Stimulated activated CD8-positive, alpha-beta memory T cell treated with anti-CD3 and anti-CD28 coated beads, Interleukin-12 subunit alpha, Interleukin-12 subunit beta, amount 100 ng/mL, for 1 hour (primary cell): ENCODE measurements at regions not wholly inside any gene's neighbourhood (a gene's known extent, or its start where the extent isn't known, plus 50 kb on each side); places are given as distances from the start of the nearest gene placed in this dataset.
"Not testable (repeated sequence)": the region's sequence is repeated elsewhere in the genome, so short reads cannot be mapped to it uniquely, and the experiment has no call there.

Source experiments
- DNase-seq: peaks from one replicate; pipeline ENCODE4 v3.0.0-alpha.2; 2020; ENCODE audit warnings: low read depth

DNA sequence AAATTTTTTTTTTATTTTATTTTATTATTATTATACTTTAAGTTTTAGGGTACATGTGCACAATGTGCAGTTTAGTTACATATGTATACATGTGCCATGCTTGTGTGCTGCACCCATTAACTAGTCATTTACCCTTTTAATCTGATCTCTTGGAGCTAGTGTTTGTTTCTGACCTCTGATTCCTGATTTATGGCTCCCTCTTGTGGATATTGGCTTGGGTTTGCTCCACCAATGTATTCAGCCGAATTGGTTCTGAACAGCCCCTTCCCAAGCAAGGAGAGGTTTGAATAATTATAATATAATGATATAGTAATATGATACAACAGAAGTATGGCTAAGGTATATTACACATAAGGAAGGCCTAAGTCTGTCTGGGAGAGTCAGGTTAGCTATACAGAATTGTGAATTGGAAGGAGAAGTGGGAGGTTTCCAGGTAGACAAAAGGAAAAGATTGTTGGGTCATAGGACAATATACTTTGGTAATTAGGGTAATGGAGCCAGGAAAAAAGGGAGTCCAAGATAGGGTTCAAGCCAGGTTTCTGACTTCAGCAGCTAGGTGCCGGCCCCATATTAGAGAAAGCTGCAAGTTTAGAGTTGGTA, 53.1 kb upstream of the HMCN1 start:
- no peak for DNase-seq

DNA sequence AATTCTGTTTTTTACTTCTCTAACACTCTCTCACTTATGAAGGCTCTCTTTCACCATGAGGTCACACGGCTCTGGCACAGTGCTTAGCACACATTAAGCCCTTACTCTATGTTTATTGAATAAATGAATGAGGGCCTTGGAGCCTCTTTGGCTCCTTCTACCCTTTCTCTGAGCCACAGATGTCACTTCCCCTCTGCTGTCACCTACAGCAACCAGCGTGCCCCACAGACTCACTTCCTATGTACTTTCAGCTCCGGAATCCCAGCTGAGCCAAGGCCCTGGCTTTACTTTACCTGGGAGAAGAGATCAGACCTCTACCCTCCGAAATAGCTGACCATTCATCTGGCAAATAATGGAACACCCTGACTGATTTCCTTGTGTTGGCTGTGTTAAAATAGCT, 53.7 kb upstream of the HMCN1 start:
- no peak for DNase-seq

DNA sequence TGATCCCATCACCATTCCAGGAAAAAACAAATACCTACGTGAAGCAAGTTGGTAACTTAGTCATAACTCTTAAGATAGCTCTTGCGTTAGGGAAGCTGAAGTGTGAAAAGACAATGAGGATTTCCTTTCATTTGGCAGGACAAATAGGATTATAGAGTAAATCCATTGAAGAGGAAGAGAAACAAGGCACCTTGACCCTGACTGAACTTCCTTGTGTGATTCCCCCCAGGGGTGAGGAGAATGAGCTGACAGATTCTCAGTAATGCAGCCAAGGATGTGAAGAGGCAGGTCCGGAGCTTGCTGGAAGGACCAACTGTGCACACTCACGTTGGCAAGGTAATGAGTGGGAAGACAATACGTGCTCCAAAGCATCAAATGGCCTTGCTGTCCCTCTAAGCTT, 55.0 kb upstream of the HMCN1 start:
- no peak for DNase-seq

DNA sequence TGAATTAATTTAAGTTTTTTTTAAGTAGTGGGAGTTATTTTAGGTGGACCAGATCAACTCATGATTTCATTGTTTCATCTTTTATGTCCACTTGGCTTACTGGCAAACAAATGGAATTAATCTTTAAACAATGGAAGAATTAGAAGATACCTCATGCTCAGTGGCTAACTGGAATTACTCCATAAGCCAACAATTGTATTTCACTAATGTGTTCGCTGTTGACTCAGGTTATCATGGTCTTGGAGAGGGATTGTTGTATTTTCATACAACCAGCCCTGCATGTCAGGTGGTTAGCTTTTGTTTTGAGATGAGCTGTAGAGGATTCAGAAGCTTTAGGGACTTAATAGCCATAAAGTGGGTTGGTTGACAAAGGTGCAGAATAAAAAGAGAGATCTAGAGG, 57.2 kb upstream of the HMCN1 start:
- no peak for DNase-seq

DNA sequence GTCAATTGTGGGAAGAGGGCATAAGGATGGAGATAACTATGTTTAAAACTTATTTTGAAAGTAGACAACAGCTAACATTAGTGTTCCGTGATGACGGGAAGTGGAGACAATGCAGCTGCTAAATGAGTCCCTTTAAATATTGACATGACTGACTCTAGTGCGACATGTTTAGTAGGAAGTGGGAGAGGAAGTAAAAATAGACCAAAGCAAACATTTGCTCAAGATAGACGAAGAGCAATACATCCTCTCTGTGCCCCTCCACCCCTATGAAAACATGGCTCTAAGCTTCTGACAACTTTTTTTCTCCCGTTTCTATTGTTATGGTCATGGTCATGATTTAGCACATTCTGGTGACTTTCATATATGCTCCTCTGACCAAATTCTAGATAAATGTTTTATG, 60.0 kb upstream of the HMCN1 start:
- DNase-seq, result no peak

DNA sequence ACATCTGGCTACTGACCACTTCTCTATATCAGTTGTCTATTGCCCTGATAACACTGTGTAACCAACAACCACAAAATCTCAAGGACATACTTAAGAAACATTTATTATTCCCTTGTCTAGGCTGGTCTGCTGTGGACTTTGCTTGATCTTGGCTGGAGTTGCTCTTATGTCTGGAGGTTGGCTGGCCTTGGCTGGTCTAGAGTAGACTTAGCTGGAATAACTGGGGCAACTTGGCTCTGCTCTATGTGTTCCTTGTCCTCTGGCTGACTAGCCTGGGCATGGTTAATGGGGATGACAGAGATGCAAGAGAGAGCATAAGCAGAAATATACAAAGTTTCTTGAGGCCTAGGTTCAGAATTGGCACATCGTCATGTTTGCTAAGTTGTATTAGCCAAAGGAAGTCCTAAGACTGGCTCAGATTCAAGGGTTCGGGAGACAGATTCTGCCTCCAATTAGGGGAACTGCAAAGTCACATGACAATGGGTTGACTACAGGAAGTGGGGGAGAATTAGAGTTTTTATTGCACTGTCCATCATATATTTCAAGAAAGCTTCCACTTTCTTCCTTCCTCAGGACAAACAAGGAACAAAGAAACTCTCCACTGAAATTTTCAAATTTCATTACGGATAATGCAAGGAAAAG, 61.4 kb upstream of the HMCN1 start:
- no peak for DNase-seq

DNA sequence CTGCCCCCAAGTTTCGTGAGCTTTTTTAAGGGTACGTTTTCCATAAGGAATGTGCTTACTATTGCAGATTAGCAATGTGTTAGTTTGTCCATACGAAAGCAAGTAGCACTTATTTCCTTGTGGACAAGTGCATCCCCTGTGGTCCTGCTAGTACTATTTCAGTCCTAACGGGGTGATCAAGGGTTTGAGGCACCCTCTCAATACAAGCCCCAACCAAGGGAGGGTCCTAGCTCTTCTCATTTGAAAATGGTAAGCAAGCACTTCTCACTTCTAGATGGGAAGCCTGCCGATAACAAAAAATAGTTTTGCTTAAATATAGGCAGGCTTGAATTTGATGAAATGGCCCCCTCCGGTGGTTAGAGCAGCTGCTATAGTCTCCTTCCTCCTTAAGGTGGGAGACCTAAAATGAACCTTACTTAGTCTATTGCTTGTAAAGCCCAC, 64.0 kb upstream of the HMCN1 start:
- DNase-seq, result peak; percentile 40

DNA sequence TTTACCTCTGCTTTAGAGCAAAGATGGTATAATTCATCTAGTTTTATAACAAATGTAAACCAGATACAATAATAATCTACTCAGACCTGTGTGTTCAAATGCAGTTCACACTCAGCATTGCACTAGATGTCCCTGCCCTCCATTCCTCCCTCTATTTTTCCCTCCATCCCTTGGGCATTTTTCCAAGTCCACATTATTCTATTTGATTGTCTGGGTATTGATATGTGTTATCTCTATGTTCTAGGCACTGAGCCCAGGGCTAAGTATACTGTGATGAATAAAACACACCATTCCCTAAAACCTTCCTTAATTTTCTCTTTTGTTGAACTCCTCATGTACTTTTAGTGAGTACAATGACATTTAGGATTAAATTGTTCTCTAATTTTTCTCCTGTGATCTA, 66.2 kb upstream of the HMCN1 start:
- no peak for DNase-seq

DNA sequence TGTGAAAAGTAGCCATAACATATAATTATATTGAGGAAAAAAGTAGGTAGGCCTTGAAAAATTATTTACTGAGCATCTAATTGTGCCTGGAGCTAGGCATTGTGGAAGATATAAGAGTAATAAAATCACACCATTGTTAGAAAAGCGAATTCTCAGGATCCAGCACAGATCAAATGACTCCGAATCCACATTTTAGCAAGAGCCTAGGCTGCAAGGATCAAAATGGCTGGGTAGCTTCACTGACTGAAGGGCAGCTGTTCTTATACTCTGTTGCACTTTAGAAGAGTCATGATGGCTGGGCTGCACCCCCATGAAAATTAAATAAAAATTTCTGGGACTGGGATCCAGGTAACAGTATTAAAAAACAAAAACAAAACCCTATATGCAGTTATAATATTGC, 67.6 kb upstream of the HMCN1 start:
- no peak for DNase-seq

DNA sequence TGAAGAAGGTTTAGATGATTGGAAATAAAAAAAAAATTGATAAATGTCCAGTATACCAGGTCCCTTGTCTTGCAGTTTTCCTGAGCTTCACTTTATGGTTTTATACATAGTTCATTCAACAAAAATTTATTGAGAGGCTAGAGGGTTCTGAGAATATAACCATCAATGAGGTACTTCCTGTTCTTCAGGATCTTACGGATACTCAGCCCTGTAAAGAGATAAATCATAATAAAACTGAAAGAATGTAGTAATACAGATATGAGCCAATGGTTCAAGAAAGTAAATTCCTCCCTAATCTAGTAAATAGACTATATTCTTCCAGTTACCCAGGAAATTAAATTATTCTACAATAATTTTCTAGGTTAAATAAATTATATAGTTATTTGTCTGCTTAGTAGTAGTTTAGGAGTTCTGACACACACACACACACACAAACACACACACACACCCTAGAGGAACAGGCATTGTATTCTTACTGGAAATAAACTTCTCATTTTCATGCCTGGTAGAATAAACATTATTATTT, 70.4 kb upstream of the HMCN1 start:
- no peak for DNase-seq

DNA sequence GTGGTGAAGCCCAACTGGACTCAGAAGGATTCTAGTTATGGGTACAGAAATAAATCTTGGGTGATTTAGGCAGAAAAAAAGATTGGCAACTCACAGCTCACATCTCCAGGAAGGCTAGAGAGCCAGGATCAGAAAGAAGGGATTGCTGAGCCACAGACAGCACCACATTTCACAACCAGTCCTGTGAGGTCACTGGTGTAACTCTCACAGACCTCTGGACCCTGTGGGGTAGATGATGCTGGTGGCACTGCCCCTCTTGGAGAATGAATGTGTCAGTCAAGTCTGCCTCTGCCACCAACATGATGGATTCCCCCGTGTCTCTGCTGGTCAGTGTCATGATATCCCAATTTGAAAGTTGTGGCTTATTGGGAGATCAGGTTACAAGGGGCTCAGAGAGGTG, 70.9 kb upstream of the HMCN1 start:
- no peak for DNase-seq

DNA sequence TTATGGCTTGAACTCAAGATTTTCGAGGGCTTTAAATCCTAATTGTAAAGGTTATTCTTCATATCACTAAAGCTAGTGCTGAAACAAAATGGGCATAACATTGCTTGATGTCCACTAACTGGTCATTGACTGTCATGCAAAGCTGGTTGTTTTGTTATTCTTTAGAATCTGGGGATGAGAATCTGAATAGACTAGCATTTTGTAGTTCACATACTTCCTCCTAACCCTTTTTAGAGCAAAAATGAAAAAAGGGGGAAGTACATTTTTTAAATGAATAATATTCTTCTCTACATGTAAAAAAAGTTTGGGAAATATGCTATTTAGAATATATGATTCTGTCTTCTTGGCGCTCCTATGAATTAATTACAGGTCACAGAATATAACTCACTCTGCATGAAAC, 72.2 kb upstream of the HMCN1 start:
- no peak for DNase-seq

DNA sequence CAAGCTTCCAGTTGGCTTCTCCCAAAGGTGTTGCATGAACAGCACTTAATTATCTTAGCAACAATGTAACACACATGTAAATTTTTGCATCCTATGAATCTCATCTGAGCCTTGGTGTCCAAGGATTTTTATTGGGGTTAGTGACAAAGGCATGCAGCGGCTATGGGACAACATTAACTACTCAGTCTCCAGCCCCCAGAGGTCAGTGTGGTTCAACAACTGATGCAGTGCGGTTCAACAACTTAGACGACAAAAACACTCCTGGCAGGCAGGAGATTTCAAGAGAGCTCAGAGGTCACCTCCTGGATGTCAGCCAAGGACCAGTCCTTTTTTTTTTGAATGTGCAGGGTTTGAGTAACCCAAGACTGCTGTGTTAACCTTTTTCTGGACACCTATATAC, 77.5 kb upstream of the HMCN1 start:
- no peak for DNase-seq

DNA sequence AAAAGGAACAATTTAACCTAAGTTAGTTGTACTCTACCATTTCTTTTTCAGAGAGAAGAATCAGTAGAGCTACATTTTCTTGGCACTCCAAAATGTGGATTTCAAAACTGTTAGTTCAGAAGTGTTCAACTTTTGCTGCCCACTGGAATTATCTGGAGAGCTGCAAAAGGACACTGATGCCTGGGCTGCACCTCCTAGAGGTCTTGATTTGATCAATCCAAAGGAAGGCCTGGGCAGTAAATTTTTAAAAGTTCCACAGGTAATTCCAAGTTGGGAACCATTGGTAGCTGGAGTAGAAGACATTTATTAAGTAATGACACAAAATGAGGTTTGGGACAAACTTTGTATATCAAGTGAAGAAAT, 79.3 kb upstream of the HMCN1 start:
- no peak for DNase-seq

DNA sequence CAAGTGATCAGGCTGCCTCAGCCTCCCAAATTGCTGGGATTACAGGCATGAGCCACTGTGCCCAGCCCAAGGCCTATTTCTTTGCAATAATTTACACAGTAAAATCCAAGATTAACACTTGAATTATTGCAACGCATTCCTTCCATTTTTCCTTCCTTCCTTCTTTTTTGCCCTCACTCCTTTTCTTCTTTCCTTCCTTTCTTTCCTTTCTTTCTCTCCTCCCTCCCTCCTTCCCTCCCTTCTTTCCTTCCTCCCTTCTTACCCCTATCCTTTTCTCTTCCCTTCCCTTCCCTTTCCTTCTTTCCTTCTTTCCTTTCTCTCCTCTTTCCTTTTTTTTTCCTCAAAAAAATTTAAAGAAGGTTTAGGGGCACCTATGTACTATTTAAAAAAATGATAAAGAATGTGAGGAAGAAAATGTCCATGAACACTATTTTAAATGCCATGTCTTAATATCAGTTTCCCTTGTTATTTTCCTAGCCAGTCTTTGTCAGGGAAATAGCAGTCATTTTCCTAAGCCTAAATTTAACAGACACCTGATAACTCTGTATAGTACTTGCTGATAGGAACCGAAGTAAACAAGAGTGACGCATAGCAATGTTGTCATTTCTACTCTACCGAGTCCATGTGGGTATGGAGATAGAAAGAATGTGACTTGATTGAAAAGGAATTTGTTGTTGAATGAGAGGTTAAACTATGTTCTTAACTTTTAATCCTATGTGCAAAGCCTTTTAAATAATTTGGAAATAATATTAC, 79.8 kb upstream of the HMCN1 start:
- DNase-seq, result no peak

DNA sequence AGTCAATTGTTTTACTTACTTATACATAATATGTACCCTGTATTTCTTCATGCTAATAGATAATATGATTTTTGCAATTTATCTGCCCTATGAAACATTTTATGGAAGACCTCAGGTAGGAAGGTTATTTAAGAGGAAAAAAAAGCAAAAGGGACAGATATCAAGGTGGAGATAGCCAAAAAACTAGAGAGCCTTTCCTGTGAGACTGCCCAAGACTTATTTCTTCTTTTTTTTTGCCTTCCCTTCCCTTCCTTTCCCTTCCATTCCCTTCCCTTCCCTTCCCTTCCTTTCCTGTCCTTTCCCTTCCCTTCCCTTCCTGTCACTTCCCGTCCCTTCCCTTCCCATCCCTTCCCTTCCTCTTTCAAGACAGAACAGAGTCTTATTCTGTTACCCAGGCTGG, 80.6 kb upstream of the HMCN1 start:
- no peak for DNase-seq

DNA sequence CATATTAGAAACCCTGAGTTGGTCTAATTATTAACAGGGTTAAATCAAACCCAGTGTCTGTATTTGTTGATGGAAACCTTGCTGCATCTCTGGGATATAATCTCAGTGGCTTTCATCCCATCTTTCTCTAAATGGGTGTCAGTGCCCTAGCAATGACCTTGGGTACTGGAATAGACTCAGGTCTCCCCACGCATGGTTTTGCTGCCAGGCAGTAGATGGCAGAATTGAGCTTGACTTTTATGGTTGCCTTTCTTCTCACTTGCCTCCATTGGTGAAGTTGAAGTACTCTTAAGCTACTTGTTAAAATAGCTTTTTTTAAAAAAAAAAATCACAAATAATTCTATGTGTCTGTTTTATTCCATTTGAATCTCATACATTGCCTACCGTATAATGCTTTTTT, 81.8 kb upstream of the HMCN1 start:
- no peak for DNase-seq

DNA sequence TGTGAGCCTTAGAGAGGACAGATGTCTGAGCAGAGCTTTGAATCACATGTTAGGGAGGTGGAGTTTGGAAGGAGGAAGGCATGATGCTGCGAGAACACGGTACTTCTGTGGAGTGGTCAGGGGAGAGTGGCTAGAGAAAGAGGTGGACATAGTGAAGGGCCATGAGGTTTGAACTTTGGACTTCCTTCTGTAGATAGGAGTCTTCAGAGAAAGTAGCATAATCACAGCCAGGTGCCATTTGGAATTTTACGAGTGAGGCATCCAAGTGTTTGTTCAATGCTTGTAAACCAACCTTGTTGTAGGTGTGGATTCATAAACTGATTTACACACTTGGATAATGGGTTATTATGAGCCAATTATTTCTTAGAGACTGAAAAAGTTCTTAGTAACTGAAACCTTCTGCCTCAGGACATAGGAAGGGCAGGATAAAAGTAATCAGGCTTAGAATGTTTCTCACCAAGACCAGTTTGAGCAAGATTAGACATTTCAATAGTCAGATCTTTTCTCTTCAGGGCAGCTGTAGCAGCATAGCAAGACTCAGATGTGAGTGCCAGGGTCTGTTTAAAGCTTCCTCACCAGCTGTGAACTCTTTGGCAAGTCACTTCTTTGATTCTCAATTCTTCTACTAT, 83.5 kb upstream of the HMCN1 start:
- no peak for DNase-seq

DNA sequence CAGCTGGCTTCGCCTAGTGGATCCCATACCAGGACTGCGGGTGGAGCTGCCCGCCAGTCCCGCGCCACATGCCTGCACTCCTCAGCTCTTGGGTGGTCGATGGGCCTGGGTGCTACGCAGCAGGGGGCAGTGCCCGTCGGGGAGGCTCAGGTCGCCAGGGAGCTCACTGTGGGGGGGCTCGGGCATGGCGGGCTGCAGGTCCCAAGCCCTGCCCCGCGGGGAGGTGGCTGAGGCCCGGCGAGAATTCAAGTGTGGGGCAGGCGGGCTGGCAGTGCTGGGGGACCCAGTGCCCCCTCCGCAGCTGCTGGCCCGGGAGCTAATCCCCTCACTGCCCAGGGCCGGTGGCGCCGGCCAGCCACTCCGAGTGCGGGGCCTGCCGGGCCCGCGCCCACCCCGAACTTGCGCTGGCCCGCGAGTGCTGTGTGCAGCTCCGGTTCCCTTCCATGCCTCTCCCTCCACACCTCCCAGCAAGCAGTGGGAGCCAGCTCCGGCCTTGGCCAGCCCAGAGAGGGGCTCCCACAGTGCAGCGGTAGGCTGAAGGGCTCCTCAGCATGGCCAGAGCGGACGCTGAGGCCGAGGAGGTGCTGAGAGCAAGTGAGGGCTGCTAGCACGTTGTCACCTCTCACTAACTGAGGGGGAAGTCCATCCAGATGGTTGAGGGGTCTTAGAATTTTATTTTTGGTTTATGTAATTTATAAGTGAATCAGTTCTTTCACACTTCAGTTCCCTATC, 85.2 kb upstream of the HMCN1 start:
- DNase-seq, result no peak

DNA sequence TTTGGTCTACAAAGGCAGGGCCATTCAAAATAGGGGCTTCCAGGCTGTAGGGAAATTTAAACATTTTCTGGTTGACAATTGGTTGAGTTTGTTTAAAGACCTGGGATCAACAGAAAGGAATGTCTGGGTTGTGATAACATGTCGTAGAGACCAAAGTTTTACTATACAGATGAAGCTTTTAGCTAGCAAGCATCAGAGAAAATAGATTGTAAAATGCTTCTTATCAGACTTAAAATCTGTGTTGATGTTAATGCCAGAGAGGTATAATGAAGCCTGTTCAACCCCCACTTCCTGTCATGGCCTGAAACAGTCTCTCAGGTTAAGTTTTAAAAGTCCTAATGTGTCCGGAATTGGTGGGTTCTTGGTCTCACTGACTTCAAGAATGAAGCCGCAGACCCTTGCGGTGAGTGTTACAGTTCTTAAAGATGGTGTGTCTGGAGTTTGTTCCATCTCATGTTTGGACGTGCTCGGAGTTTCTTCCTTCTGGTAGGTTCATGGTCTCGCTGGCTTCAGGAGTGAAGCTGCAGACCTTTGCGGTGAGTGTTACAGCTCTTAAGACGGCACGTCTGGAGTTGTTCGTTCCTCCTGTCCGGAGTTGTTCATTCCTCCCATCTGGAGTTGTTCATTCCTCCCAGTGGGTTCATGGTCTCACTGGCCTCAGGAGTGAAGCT, 86.5 kb upstream of the HMCN1 start:
- DNase-seq, result not testable (repeated sequence)

DNA sequence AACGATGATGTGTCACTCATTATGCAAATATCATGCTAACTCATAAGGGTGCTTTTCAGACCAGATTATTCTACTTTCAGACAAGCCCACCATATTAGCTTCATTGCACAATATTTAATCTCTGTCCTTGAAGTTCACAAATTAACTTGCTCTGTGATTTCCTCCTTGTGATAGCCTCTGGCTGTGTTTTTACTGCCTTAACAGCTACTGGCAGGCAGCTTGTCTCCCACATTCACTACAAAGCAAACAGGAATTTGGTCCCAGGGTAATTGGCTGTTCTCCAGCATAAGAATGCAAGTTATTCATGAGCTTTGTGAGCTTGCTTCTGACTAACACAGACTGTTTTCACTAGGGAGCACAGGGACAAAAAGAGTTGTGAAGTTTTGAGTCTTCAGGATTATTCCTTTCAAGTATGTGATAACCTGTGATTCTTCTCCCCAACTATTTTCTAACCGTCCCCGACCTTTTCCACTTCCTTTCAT, 87.9 kb upstream of the HMCN1 start:
- no peak for DNase-seq

DNA sequence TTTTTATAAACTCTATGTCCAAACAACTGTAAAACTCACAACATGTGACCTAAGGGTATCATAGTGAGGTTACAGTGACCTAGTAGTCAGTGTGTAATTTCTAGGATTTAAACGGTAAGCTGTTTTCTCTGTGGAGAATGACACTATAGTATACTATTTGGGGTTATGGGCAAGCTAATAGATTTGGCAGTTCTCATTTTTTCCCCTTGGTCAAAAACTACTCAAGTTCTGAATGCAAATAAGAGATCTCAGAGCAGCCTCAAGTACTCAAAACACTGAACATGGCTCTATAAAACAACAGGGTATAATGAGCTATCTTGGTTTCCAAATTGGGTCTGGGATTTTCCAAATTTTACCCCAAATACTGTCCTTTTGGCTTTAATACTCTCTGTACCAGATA, 88.5 kb upstream of the HMCN1 start:
- DNase-seq, result no peak
